Suprapubic skin (tissue), 4 donors: ENCODE measurements at regions not wholly inside any gene's neighbourhood (a gene's known extent, or its start where the extent isn't known, plus 50 kb on each side); places are given as distances from the start of the nearest gene placed in this dataset.

Experiments
- DNase-seq, 2 donors: peaks; one replicate each; pipeline ENCODE4 v3.0.0-alpha.2; 2019; ENCODE audit warnings: low spot score in 2 of 2
- H3K27ac ChIP-seq: fragments of 200-600 bp; sonication (generic); one replicate; pipeline ENCODE4 v1.5.1; 2019
- H3K27me3 ChIP-seq: fragments of 200-600 bp; sonication (generic); one replicate; pipeline ENCODE4 v1.5.1; 2019
- H3K36me3 ChIP-seq: fragments of 200-600 bp; sonication (generic); one replicate; pipeline ENCODE4 v1.5.1; 2019
- H3K4me1 ChIP-seq: fragments of 200-600 bp; sonication (generic); one replicate; pipeline ENCODE4 v1.5.1; 2019
- H3K4me3 ChIP-seq: fragments of 200-600 bp; sonication (generic); one replicate; pipeline ENCODE4 v1.5.1; 2019; ENCODE audit warnings: mild to moderate bottlenecking
- H3K9me3 ChIP-seq: fragments of 200-600 bp; sonication (generic); one replicate; pipeline ENCODE4 v1.5.1; 2019
- CTCF ChIP-seq, 2 donors: fragments of 200-600 bp in 1 of 2; fragments of 450-650 bp in 1 of 2; sonication (generic) in 1 of 2; IDR thresholded peaks; one replicate each; pipeline ENCODE4 v1.5.1; 2016 to 2019; ENCODE audit warnings: antibody characterized with exemption in 2 of 2, mild to moderate bottlenecking in 1 of 2, moderate library complexity in 1 of 2
- EP300 ChIP-seq: sonication (generic); formaldehyde crosslinking; IDR thresholded peaks from one replicate; pipeline ENCODE4 v1.6.1; 2017; ENCODE audit warnings: antibody characterized with exemption
- POLR2A ChIP-seq, 2 donors: fragments of 450-650 bp; IDR thresholded peaks; one replicate each; pipeline ENCODE4 v1.6.1; 2017; ENCODE audit warnings: antibody characterized with exemption in 2 of 2, mild to moderate bottlenecking in 2 of 2, moderate library complexity in 2 of 2
- POLR2AphosphoS5 ChIP-seq, 3 donors: sonication (generic); formaldehyde crosslinking; IDR thresholded peaks; one replicate each; pipeline ENCODE4 v1.6.1; 2017; ENCODE audit warnings: antibody characterized with exemption in 3 of 3
- WGBS: methylation state at CpG from one replicate; pipeline ENCODE4 v1.1.5; 2018; 5-methylcytosine and 5-hydroxymethylcytosine counted together

- H3K4me1 ChIP-seq, result peaks cover 2% of the 10 kb centered on the region
- TF ChIP-seq EP300 (no peak), POLR2AphosphoS5 (IDR thresholded peaks at IDR 0.05) (no peak), POLR2A (IDR thresholded peaks at IDR 0.05) (no peak), CTCF (IDR thresholded peaks at IDR 0.05) (no peak)
- no peaks in the 10 kb centered on the region for H3K9me3 ChIP-seq
- no peak overlapping the region for H3K4me3 ChIP-seq
- H3K27ac ChIP-seq, result no peak overlapping the region
- DNase-seq, result no peak
- H3K36me3 ChIP-seq, result no peaks in the 10 kb centered on the region
- H3K27me3 ChIP-seq, result no peaks in the 10 kb centered on the region
These were observed 113.9 kb downstream of the LHX9 start for GRCh38 chr1:198031086-198031485.

DNA sequence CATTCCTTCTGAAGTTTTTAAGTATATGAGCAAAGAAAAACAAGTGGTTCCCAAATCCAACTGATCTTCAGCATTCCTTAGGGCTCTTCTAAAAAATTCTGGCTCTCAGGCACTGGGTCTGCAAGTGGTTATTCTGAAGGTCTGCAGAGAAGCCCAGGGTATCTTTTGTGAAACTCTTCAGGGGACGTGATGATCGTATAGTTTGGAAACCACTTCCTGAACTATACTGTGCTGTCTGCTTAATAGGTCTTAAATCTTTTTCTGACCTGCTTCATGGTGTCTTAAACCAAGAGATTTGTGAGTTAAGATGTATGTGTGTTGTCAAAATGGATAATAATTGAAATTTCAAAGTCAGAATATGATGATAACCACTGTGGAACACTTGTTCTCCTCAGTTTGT lies 115.5 kb downstream of the LHX9 start:
- H3K4me1 ChIP-seq, result peaks cover 2% of the 10 kb centered on the region
- 43% methylated on average over 2 of the region's 2 CpGs for WGBS
- H3K27ac ChIP-seq, result no peak overlapping the region
- no peak overlapping the region for H3K4me3 ChIP-seq
- no peak for DNase-seq
- H3K27me3 ChIP-seq, result no peaks in the 10 kb centered on the region
- TF ChIP-seq POLR2AphosphoS5 (IDR thresholded peaks at IDR 0.05), result no peak
- no peak for TF ChIP-seq EP300
- no peak for TF ChIP-seq CTCF (IDR thresholded peaks at IDR 0.05)
- TF ChIP-seq POLR2A (IDR thresholded peaks at IDR 0.05), result no peak
- no peaks in the 10 kb centered on the region for H3K36me3 ChIP-seq
- no peaks in the 10 kb centered on the region for H3K9me3 ChIP-seq

DNA sequence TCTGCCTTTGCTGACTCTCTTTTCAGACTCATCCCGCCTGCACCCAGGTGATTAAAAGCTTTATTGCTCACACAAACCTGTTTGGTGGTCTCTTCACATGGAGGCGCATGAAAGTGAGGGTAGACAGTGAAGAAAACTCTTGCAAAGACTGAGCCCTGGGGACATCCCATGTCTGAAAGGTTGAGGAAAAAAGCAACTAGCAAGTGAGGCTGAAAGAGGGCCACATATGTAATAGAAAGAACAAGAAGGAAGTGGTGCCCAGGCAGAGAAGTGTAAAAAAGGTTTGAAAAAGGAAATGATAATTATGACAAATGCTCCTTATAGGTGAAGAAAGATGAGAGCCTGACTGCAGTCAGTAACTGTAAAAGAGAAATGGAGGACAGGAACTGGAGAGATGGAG lies 115.9 kb upstream of the NEK7 start:
- no peaks in the 10 kb centered on the region for H3K4me1 ChIP-seq
- DNase-seq, result no peak
- TF ChIP-seq CTCF (IDR thresholded peaks at IDR 0.05) (no peak), POLR2A (IDR thresholded peaks at IDR 0.05) (no peak), POLR2AphosphoS5 (IDR thresholded peaks at IDR 0.05) (no peak), EP300 (no peak)
- 75% methylated on average over 2 of the region's 2 CpGs for WGBS
- no peak overlapping the region for H3K4me3 ChIP-seq
- H3K27me3 ChIP-seq, result no peaks in the 10 kb centered on the region
- H3K27ac ChIP-seq, result no peak overlapping the region
- H3K36me3 ChIP-seq, result no peaks in the 10 kb centered on the region
- H3K9me3 ChIP-seq, result no peaks in the 10 kb centered on the region

- TF ChIP-seq POLR2A (IDR thresholded peaks at IDR 0.05), result no peak
These were observed 114.6 kb upstream of the NEK7 start for GRCh38 chr1:198042168-198042567.

DNA sequence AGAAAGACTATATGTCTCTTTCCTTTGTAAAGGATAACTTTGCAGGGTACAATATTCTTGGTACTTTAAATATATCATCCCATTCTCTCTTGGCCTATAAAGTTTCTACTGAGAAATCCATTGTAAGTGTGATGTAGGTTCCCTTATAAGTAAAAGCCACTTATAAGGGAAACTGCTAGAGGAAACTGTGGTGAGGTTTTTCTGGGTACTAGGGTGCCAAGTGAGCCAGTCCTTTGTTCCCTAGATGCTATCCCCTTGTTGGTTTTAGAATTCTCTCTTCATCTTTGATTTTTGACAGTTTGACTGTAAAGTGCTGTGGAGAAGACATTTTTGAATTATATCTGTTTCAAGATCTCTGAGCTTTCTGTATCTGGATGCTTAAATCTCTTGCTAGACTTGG lies 108.9 kb upstream of the NEK7 start:
- Histone ChIP-seq H3K27me3 (no peaks in the 10 kb centered on the region), H3K36me3 (no peaks in the 10 kb centered on the region), H3K4me1 (no peaks in the 10 kb centered on the region), H3K4me3 (no peak overlapping the region), H3K9me3 (no peaks in the 10 kb centered on the region), H3K27ac (no peak overlapping the region)
- DNase-seq, result no peak
- TF ChIP-seq CTCF (IDR thresholded peaks at IDR 0.05) (no peak), POLR2A (IDR thresholded peaks at IDR 0.05) (no peak), EP300 (no peak), POLR2AphosphoS5 (IDR thresholded peaks at IDR 0.05) (no peak)

More at GRCh38 chr1:198042168-198042567, 114.6 kb upstream of the NEK7 start:
- Histone ChIP-seq H3K27me3 (no peaks in the 10 kb centered on the region), H3K4me1 (no peaks in the 10 kb centered on the region), H3K36me3 (no peaks in the 10 kb centered on the region), H3K9me3 (no peaks in the 10 kb centered on the region), H3K4me3 (no peak overlapping the region), H3K27ac (no peak overlapping the region)
- no peak for DNase-seq
- 85% methylated on average over 2 of the region's 2 CpGs for WGBS

- H3K27me3 ChIP-seq, result no peaks in the 10 kb centered on the region
- WGBS, result 96% methylated on average over 3 of the region's 3 CpGs
- TF ChIP-seq POLR2A (IDR thresholded peaks at IDR 0.05) (no peak), POLR2AphosphoS5 (IDR thresholded peaks at IDR 0.05) (no peak), EP300 (no peak), CTCF (IDR thresholded peaks at IDR 0.05) (no peak)
- no peak overlapping the region for H3K4me3 ChIP-seq
- no peaks in the 10 kb centered on the region for H3K9me3 ChIP-seq
- no peak for DNase-seq
- H3K4me1 ChIP-seq, result no peaks in the 10 kb centered on the region
- H3K27ac ChIP-seq, result no peak overlapping the region
- no peaks in the 10 kb centered on the region for H3K36me3 ChIP-seq
These were observed 102.3 kb upstream of the NEK7 start for GRCh38 chr1:198054510-198054909.
